PFSK-1 (cell line): ENCODE measurements at regions not wholly inside any gene's neighbourhood (a gene's known extent, or its start where the extent isn't known, plus 50 kb on each side); places are given as distances from the start of the nearest gene placed in this dataset.

ENCODE experiments used
- POLR2AphosphoS5 ChIP-seq: IDR thresholded peaks from 2 replicates; pipeline ENCODE4 v1.6.1; 2012; ENCODE audit warnings: low read depth, mild to moderate bottlenecking, control low read depth, low read length, moderate library complexity
- REST ChIP-seq, 2 experiments: IDR thresholded peaks; 2 replicates each; pipeline versions ENCODE4 v1.6.1 to v1.8.0; 2011 to 2012; ENCODE audit warnings: low read depth in 2 of 2, low read length in 2 of 2, control low read depth in 1 of 2, inconsistent platforms in 1 of 2, mild to moderate bottlenecking in 1 of 2, moderate library complexity in 1 of 2; ENCODE audit not compliant: insufficient read depth in 1 of 2
- SIN3A ChIP-seq: IDR thresholded peaks from 2 replicates; pipeline ENCODE4 v1.6.1; 2012; ENCODE audit warnings: mild to moderate bottlenecking, low read length, moderate library complexity, borderline replicate concordance; ENCODE audit not compliant: insufficient read depth
- TAF1 ChIP-seq: IDR thresholded peaks from 2 replicates; pipeline ENCODE4 v1.6.1; 2012; ENCODE audit warnings: low read length, control low read depth, borderline replicate concordance; ENCODE audit not compliant: insufficient read depth

DNA sequence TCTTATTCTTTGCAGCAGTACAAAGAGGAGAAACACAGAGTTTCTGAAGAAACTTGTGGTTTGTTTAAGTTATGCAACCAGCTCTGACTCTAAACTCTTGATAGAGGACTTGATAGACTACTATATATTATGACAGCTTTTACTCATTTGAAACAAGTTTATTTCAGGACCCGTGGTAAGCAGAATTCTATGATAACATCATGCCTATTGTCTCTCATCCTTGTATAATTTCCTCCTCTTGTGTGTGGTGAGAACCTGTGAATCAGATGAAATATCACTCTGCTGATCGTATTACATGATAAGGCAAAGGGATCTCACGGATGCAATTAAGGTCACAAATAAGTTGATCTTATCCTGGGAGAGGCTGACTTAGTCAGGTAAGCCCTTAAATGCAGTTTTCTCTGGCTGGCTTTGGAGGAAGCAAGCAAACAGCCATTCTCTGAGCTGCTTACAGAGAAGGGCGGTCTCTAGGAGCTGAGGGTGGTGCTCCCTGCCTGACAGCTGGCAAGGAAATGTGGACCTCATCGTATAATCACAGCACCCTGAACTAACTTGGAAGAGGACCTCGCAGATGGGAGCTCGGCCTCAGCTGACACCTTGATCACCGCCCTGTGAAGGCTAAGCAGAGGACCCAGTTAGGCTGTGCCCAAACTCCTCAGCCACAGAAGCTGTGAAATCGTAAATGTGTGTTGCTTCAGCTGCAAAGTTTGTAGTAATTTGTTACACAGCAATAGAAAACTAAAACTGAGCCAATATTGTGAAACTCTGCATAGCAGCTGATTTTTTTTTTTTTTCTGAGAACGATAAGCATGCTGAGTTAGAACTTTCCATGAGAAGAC, 151.1 kb upstream of the DPT start:
- TF ChIP-seq REST (IDR thresholded peaks at IDR 0.05; ENCODE audit: insufficient read depth in 1 of 2, low read depth in 2 of 2, low read length in 2 of 2) (no peak), POLR2AphosphoS5 (no peak), TAF1 (no peak), SIN3A (no peak)
